ENCODE measurements at regions not wholly inside any gene's neighbourhood (a gene's known extent, or its start where the extent isn't known, plus 50 kb on each side); places are given as distances from the start of the nearest gene placed in this dataset.

- FAIRE-seq (no peak), DNase-seq (ENCODE audit: insufficient read length) (no peak)
- no peak for TF ChIP-seq POLR2A (IDR thresholded peaks at IDR 0.05; ENCODE audit: low read depth, low read length)
- no peak for TF ChIP-seq POLR2AphosphoS5 (IDR thresholded peaks at IDR 0.05; ENCODE audit: low read depth, low read length)
- TF ChIP-seq TAF1 (IDR thresholded peaks at IDR 0.05; ENCODE audit: borderline replicate concordance, low read depth, low read length), result no peak
Measured at GRCh38 chr4:96626023-96626422, 786.1 kb downstream of the PDHA2 start.

- no peak for DNase-seq (ENCODE audit: insufficient read length)
- TF ChIP-seq POLR2A (IDR thresholded peaks at IDR 0.05; ENCODE audit: low read depth, low read length) (no peak), POLR2AphosphoS5 (IDR thresholded peaks at IDR 0.05; ENCODE audit: low read depth, low read length) (no peak), TAF1 (IDR thresholded peaks at IDR 0.05; ENCODE audit: borderline replicate concordance, low read depth, low read length) (no peak)
- no peak for FAIRE-seq
Measured at GRCh38 chr4:96630839-96631238, 790.9 kb downstream of the PDHA2 start.

GRCh38 chr4:96637971-96638412 is 798.1 kb downstream of the PDHA2 start:
- TF ChIP-seq TAF1 (IDR thresholded peaks at IDR 0.05; ENCODE audit: borderline replicate concordance, low read depth, low read length) (no peak), POLR2AphosphoS5 (IDR thresholded peaks at IDR 0.05; ENCODE audit: low read depth, low read length) (no peak), POLR2A (IDR thresholded peaks at IDR 0.05; ENCODE audit: low read depth, low read length) (no peak)
- no peak for DNase-seq (ENCODE audit: insufficient read length)
- FAIRE-seq, result no peak

GRCh38 chr4:96639932-96640331 is 800.0 kb downstream of the PDHA2 start:
- no peak for FAIRE-seq
- TF ChIP-seq POLR2AphosphoS5 (IDR thresholded peaks at IDR 0.05; ENCODE audit: low read depth, low read length) (no peak), TAF1 (IDR thresholded peaks at IDR 0.05; ENCODE audit: borderline replicate concordance, low read depth, low read length) (no peak), POLR2A (IDR thresholded peaks at IDR 0.05; ENCODE audit: low read depth, low read length) (no peak)
- DNase-seq (ENCODE audit: insufficient read length), result no peak

- FAIRE-seq (no peak), DNase-seq (ENCODE audit: insufficient read length) (no peak)
- no peak for TF ChIP-seq TAF1 (IDR thresholded peaks at IDR 0.05; ENCODE audit: borderline replicate concordance, low read depth, low read length)
- no peak for TF ChIP-seq POLR2A (IDR thresholded peaks at IDR 0.05; ENCODE audit: low read depth, low read length)
- TF ChIP-seq POLR2AphosphoS5 (IDR thresholded peaks at IDR 0.05; ENCODE audit: low read depth, low read length), result no peak
Measured at GRCh38 chr4:96642490-96642889, 802.6 kb downstream of the PDHA2 start.

GRCh38 chr4:96646146-96646545 is 806.3 kb downstream of the PDHA2 start:
- DNase-seq (ENCODE audit: insufficient read length), result no peak
- FAIRE-seq, result no peak
- TF ChIP-seq POLR2A (IDR thresholded peaks at IDR 0.05; ENCODE audit: low read depth, low read length), result no peak
- no peak for TF ChIP-seq POLR2AphosphoS5 (IDR thresholded peaks at IDR 0.05; ENCODE audit: low read depth, low read length)

GRCh38 chr4:96649536-96649935 is 809.6 kb downstream of the PDHA2 start:
- no peak for FAIRE-seq
- no peak for DNase-seq (ENCODE audit: insufficient read length)
- TF ChIP-seq POLR2A (IDR thresholded peaks at IDR 0.05; ENCODE audit: low read depth, low read length) (no peak), TAF1 (IDR thresholded peaks at IDR 0.05; ENCODE audit: borderline replicate concordance, low read depth, low read length) (no peak), POLR2AphosphoS5 (IDR thresholded peaks at IDR 0.05; ENCODE audit: low read depth, low read length) (no peak)

GRCh38 chr4:96652158-96652557 is 812.3 kb downstream of the PDHA2 start:
- no peak for TF ChIP-seq POLR2AphosphoS5 (IDR thresholded peaks at IDR 0.05; ENCODE audit: low read depth, low read length)
- no peak for TF ChIP-seq POLR2A (IDR thresholded peaks at IDR 0.05; ENCODE audit: low read depth, low read length)
- no peak for TF ChIP-seq TAF1 (IDR thresholded peaks at IDR 0.05; ENCODE audit: borderline replicate concordance, low read depth, low read length)
- FAIRE-seq, result no peak
- DNase-seq (ENCODE audit: insufficient read length), result no peak

- no peak for FAIRE-seq
- DNase-seq (ENCODE audit: insufficient read length), result no peak
- no peak for TF ChIP-seq TAF1 (IDR thresholded peaks at IDR 0.05; ENCODE audit: borderline replicate concordance, low read depth, low read length)
- TF ChIP-seq POLR2A (IDR thresholded peaks at IDR 0.05; ENCODE audit: low read depth, low read length), result no peak
- TF ChIP-seq POLR2AphosphoS5 (IDR thresholded peaks at IDR 0.05; ENCODE audit: low read depth, low read length), result no peak
Measured at GRCh38 chr4:96652821-96653220, 812.9 kb downstream of the PDHA2 start.

GRCh38 chr4:96654045-96654444 is 814.2 kb downstream of the PDHA2 start:
- DNase-seq (ENCODE audit: insufficient read length) (no peak), FAIRE-seq (no peak)
- no peak for TF ChIP-seq POLR2AphosphoS5 (IDR thresholded peaks at IDR 0.05; ENCODE audit: low read depth, low read length)
- TF ChIP-seq POLR2A (IDR thresholded peaks at IDR 0.05; ENCODE audit: low read depth, low read length), result no peak
- no peak for TF ChIP-seq TAF1 (IDR thresholded peaks at IDR 0.05; ENCODE audit: borderline replicate concordance, low read depth, low read length)

GRCh38 chr4:96670381-96670780 is 830.5 kb downstream of the PDHA2 start:
- no peak for TF ChIP-seq POLR2AphosphoS5 (IDR thresholded peaks at IDR 0.05; ENCODE audit: low read depth, low read length)
- no peak for TF ChIP-seq POLR2A (IDR thresholded peaks at IDR 0.05; ENCODE audit: low read depth, low read length)
- TF ChIP-seq TAF1 (IDR thresholded peaks at IDR 0.05; ENCODE audit: borderline replicate concordance, low read depth, low read length), result no peak
- DNase-seq (ENCODE audit: insufficient read length), result no peak
- no peak for FAIRE-seq

- no peak for FAIRE-seq
- no peak for DNase-seq (ENCODE audit: insufficient read length)
- no peak for TF ChIP-seq POLR2A (IDR thresholded peaks at IDR 0.05; ENCODE audit: low read depth, low read length)
- TF ChIP-seq TAF1 (IDR thresholded peaks at IDR 0.05; ENCODE audit: borderline replicate concordance, low read depth, low read length), result no peak
- TF ChIP-seq POLR2AphosphoS5 (IDR thresholded peaks at IDR 0.05; ENCODE audit: low read depth, low read length), result no peak
Measured at GRCh38 chr4:96675416-96675815, 835.5 kb downstream of the PDHA2 start.

GRCh38 chr4:96675896-96676295 is 836.0 kb downstream of the PDHA2 start:
- FAIRE-seq, result no peak
- no peak for DNase-seq (ENCODE audit: insufficient read length)
- TF ChIP-seq TAF1 (IDR thresholded peaks at IDR 0.05; ENCODE audit: borderline replicate concordance, low read depth, low read length), result no peak
- TF ChIP-seq POLR2AphosphoS5 (IDR thresholded peaks at IDR 0.05; ENCODE audit: low read depth, low read length), result no peak
- TF ChIP-seq POLR2A (IDR thresholded peaks at IDR 0.05; ENCODE audit: low read depth, low read length), result no peak
